Erythroblast (primary cell): ENCODE measurements at regions not wholly inside any gene's neighbourhood (a gene's known extent, or its start where the extent isn't known, plus 50 kb on each side); places are given as distances from the start of the nearest gene placed in this dataset.

Experiments
- DNase-seq, 2 experiments: peaks; one replicate each; lab custom pipeline; 2025; lab: John Stamatoyannopoulos, UW
- GATA1 ChIP-seq: IDR thresholded peaks from 2 replicates; pipeline ENCODE4 v1.6.1; 2011; ENCODE audit warnings: low read depth, mild to moderate bottlenecking, control low read depth, low read length, moderate library complexity
- POLR2A ChIP-seq: IDR thresholded peaks from 2 replicates; pipeline ENCODE4 v1.6.1; 2011; ENCODE audit warnings: mild to moderate bottlenecking, low read length

- peak in 1 of 2 experiments; percentile 4 for DNase-seq
- TF ChIP-seq POLR2A (no peak), GATA1 (no peak)
These were observed 65.8 kb upstream of the LEKR1 start for GRCh38 chr3:156760333-156760732.

GRCh38 chr3:156761007-156761406 is 65.1 kb upstream of the LEKR1 start:
- DNase-seq = peak in 1 of 2 experiments; percentile 5

GRCh38 chr3:156761713-156762451 is 64.3 kb upstream of the LEKR1 start:
- no peak for TF ChIP-seq GATA1
- no peak for DNase-seq

More at GRCh38 chr3:156761007-156761406, 65.1 kb upstream of the LEKR1 start:
- TF ChIP-seq POLR2A (no peak), GATA1 (no peak)

- TF ChIP-seq POLR2A (no peak), GATA1 (no peak)
- DNase-seq = no peak
These were observed 63.4 kb upstream of the LEKR1 start for GRCh38 chr3:156762631-156763185.

GRCh38 chr3:156763386-156763785 is 62.8 kb upstream of the LEKR1 start:
- DNase-seq = no peak
- TF ChIP-seq GATA1 (no peak), POLR2A (no peak)

- TF ChIP-seq POLR2A (no peak), GATA1 (no peak)
- no peak for DNase-seq
These were observed 62.0 kb upstream of the LEKR1 start for GRCh38 chr3:156763931-156764720.

- no peak for TF ChIP-seq GATA1
These were observed 61.4 kb upstream of the LEKR1 start for GRCh38 chr3:156764751-156765150.

GRCh38 chr3:156768390-156768789 is 57.8 kb upstream of the LEKR1 start:
- no peak for DNase-seq
- no peak for TF ChIP-seq POLR2A
- no peak for TF ChIP-seq GATA1

More at GRCh38 chr3:156764751-156765150, 61.4 kb upstream of the LEKR1 start:
- no peak for DNase-seq

- no peak for DNase-seq
- TF ChIP-seq GATA1 = no peak
- TF ChIP-seq POLR2A = no peak
These were observed 56.2 kb upstream of the LEKR1 start for GRCh38 chr3:156769721-156770654.

GRCh38 chr3:156770699-156771414 is 55.3 kb upstream of the LEKR1 start:
- DNase-seq = no peak
- no peak for TF ChIP-seq POLR2A
- no peak for TF ChIP-seq GATA1

- no peak for DNase-seq
- no peak for TF ChIP-seq GATA1
- no peak for TF ChIP-seq POLR2A
These were observed 53.5 kb upstream of the LEKR1 start for GRCh38 chr3:156772588-156773206.

- no peak for DNase-seq
- TF ChIP-seq POLR2A (no peak), GATA1 (no peak)
These were observed 50.1 kb upstream of the LEKR1 start for GRCh38 chr3:156776031-156776430.
